Thoracic aorta (tissue), 2 donors: ENCODE measurements at regions not wholly inside any gene's neighbourhood (a gene's known extent, or its start where the extent isn't known, plus 50 kb on each side); places are given as distances from the start of the nearest gene placed in this dataset.
"Not testable (repeated sequence)": the region's sequence is repeated elsewhere in the genome, so short reads cannot be mapped to it uniquely, and the experiment has no call there.

Source experiments
- ATAC-seq: fragments of 150-250 bp; one replicate; pipeline ENCODE4 v1.8.0; 2017; ENCODE audit warnings: low read depth; ENCODE audit not compliant: insufficient number of reproducible peaks, low FRiP score
- DNase-seq: peaks from one replicate; pipeline ENCODE4 v3.0.0-alpha.2; 2020; ENCODE audit warnings: low spot score
- H3K27ac ChIP-seq, 2 donors: fragments of 200-600 bp; sonication (generic); 1 replicate in 1 of 2; 2 replicates in 1 of 2; pipeline ENCODE4 v1.5.1; 2016; ENCODE audit warnings: mild to moderate bottlenecking in 2 of 2, moderate library complexity in 2 of 2
- H3K27me3 ChIP-seq: fragments of 200-600 bp; sonication (generic); replicated peaks from 2 replicates; pipeline ENCODE4 v1.6.0; 2016; ENCODE audit warnings: mild to moderate bottlenecking; ENCODE audit not compliant: insufficient read depth
- H3K36me3 ChIP-seq: fragments of 200-600 bp; sonication (generic); one replicate; pipeline ENCODE4 v1.5.1; 2016
- H3K4me1 ChIP-seq, 2 donors: fragments of 200-600 bp; sonication (generic); 1 replicate in 1 of 2; 2 replicates in 1 of 2; pipeline versions ENCODE4 v1.5.1 to v1.6.0; 2016; ENCODE audit warnings: low read depth in 2 of 2, mild to moderate bottlenecking in 1 of 2; ENCODE audit not compliant: control insufficient read depth in 1 of 2
- H3K4me3 ChIP-seq: fragments of 200-600 bp; sonication (generic); 2 replicates; pipeline ENCODE4 v1.5.1; 2016; ENCODE audit warnings: mild to moderate bottlenecking
- H3K9me3 ChIP-seq: fragments of 200-600 bp; sonication (generic); 2 replicates; pipeline ENCODE4 v1.5.1; 2016
- CTCF ChIP-seq: fragments of 200-600 bp; sonication (generic); IDR thresholded peaks from one replicate; pipeline ENCODE4 v1.5.1; 2019; ENCODE audit warnings: antibody characterized with exemption

- Histone ChIP-seq H3K9me3 (no peaks in the 10 kb centered on the region), H3K4me1 (no peaks in the 10 kb centered on the region), H3K36me3 (no peaks in the 10 kb centered on the region), H3K27ac (no peak overlapping the region), H3K27me3 (no peaks in the 10 kb centered on the region), H3K4me3 (no peak overlapping the region)
- no peak for ATAC-seq
- DNase-seq, result no peak
- TF ChIP-seq CTCF, result no peak
Measured at GRCh38 chr18:30852980-30853379, 189.6 kb downstream of the DSC3 start.

- Histone ChIP-seq H3K9me3 (no peaks in the 10 kb centered on the region), H3K4me1 (no peaks in the 10 kb centered on the region), H3K4me3 (no peak overlapping the region), H3K36me3 (no peaks in the 10 kb centered on the region), H3K27ac (no peak overlapping the region), H3K27me3 (no peaks in the 10 kb centered on the region)
- ATAC-seq (no peak), DNase-seq (no peak)
- TF ChIP-seq CTCF, result no peak
Measured at GRCh38 chr18:30852541-30852940, 190.0 kb downstream of the DSC3 start.

GRCh38 chr18:30839056-30839561 is 203.4 kb downstream of the DSC3 start:
- H3K27me3 ChIP-seq, H3K9me3 ChIP-seq, H3K4me1 ChIP-seq, DNase-seq, ATAC-seq, H3K27ac ChIP-seq, H3K36me3 ChIP-seq, H3K4me3 ChIP-seq: not testable (repeated sequence)

- no peak for TF ChIP-seq CTCF
- ATAC-seq, result no peak
Measured at GRCh38 chr18:30828700-30829099, 213.8 kb downstream of the DSC3 start.

GRCh38 chr18:30819619-30820018 is 222.9 kb downstream of the DSC3 start:
- Histone ChIP-seq H3K9me3 (no peaks in the 10 kb centered on the region), H3K4me1 (no peaks in the 10 kb centered on the region), H3K27ac (no peak overlapping the region), H3K4me3 (no peak overlapping the region), H3K36me3 (no peaks in the 10 kb centered on the region), H3K27me3 (no peaks in the 10 kb centered on the region)
- DNase-seq, result no peak
- no peak for TF ChIP-seq CTCF
- ATAC-seq, result no peak

More at GRCh38 chr18:30828700-30829099, 213.8 kb downstream of the DSC3 start:
- H3K9me3 ChIP-seq, result no peaks in the 10 kb centered on the region
- H3K4me1 ChIP-seq, result no peaks in the 10 kb centered on the region
- H3K27me3 ChIP-seq, result no peaks in the 10 kb centered on the region
- H3K36me3 ChIP-seq, result no peaks in the 10 kb centered on the region
- no peak overlapping the region for H3K27ac ChIP-seq
- H3K4me3 ChIP-seq, result no peak overlapping the region
- no peak for DNase-seq

- ATAC-seq (no peak), DNase-seq (no peak)
Measured at GRCh38 chr18:30814446-30814845, 228.1 kb downstream of the DSC3 start.

More at GRCh38 chr18:30814446-30814845, 228.1 kb downstream of the DSC3 start:
- no peak for TF ChIP-seq CTCF
- Histone ChIP-seq H3K36me3 (no peaks in the 10 kb centered on the region), H3K4me3 (no peak overlapping the region), H3K27me3 (no peaks in the 10 kb centered on the region), H3K27ac (no peak overlapping the region), H3K4me1 (no peaks in the 10 kb centered on the region), H3K9me3 (no peaks in the 10 kb centered on the region)
